BJ (cell line): ENCODE measurements at regions not wholly inside any gene's neighbourhood (a gene's known extent, or its start where the extent isn't known, plus 50 kb on each side); places are given as distances from the start of the nearest gene placed in this dataset.

ENCODE experiments used
- CTCF ChIA-PET: fragments of 350-600 bp; formaldehyde crosslinking; extraction: SDS; loops from one replicate; lab custom pipeline; 2021; ENCODE audit warnings: antibody characterized with exemption, inconsistent platforms; lab: Yijun Ruan, JAX
- POLR2A ChIA-PET: fragments of 300-600 bp; sonication (Branson Sonifier 250); formaldehyde crosslinking; extraction: SDS; loops from one replicate; lab custom pipeline; 2021; ENCODE audit warnings: antibody characterized with exemption; lab: Charles Lee
- DNase-seq: peaks from one replicate; pipeline ENCODE4 v3.0.0-alpha.2; 2011; ENCODE audit warnings: low read depth
- H3K27me3 ChIP-seq: 2 replicates; pipeline ENCODE4 v1.6.0; 2011; ENCODE audit warnings: low read length; ENCODE audit not compliant: control insufficient read depth, insufficient read depth
- H3K36me3 ChIP-seq: 2 replicates; pipeline ENCODE4 v1.5.1; 2011; ENCODE audit warnings: low read length; ENCODE audit not compliant: control insufficient read depth, insufficient read depth
- H3K4me3 ChIP-seq: 2 replicates; pipeline ENCODE4 v1.5.1; 2011; ENCODE audit warnings: low read depth, mild to moderate bottlenecking, control low read depth, low read length
- CTCF ChIP-seq: IDR thresholded peaks from 2 replicates; pipeline ENCODE4 v1.5.1; 2011; ENCODE audit warnings: low read depth, mild to moderate bottlenecking, control low read depth, inconsistent platforms, low read length, moderate library complexity; ENCODE audit not compliant: insufficient read depth

- Histone ChIP-seq H3K4me3 (no peak overlapping the region), H3K36me3 (no peaks in the 10 kb centered on the region), H3K27me3 (no peaks in the 10 kb centered on the region; the same call in 1 of the 2 replicates)
- ChIA-PET CTCF (interaction anchor here (1.0 kb wide), 1 partner anchor 11 kb away, joined by 3 read pairs; no protein-coding TSS in a partner anchor), POLR2A (no interaction called here)
- no peak for TF ChIP-seq CTCF
- DNase-seq = no peak
Measured at GRCh38 chr16:16867973-16868372, 489.0 kb downstream of the NPIPA7 start.

- DNase-seq = no peak
- TF ChIP-seq CTCF = no peak
- POLR2A ChIA-PET = no interaction called here
- H3K4me3 ChIP-seq = no peak overlapping the region
- CTCF ChIA-PET = interaction anchor here (1.0 kb wide), 1 partner anchor 11 kb away, joined by 3 read pairs; no protein-coding TSS in a partner anchor
- H3K27me3 ChIP-seq = no peaks in the 10 kb centered on the region; the same call in 1 of the 2 replicates
- no peaks in the 10 kb centered on the region for H3K36me3 ChIP-seq
Measured at GRCh38 chr16:16868727-16869126, 489.8 kb downstream of the NPIPA7 start.

- TF ChIP-seq CTCF = no peak
- no peak for DNase-seq
- POLR2A ChIA-PET = no interaction called here
- H3K4me3 ChIP-seq = no peak overlapping the region
- no peaks in the 10 kb centered on the region for H3K36me3 ChIP-seq
- CTCF ChIA-PET = interaction anchor here (0.6 to 1.1 kb wide), 2 partner anchors 9 to 206 kb away, joined by 3 read pairs; no protein-coding TSS in a partner anchor
- no peaks in the 10 kb centered on the region for H3K27me3 ChIP-seq
Measured at GRCh38 chr16:16869746-16870145, 490.8 kb downstream of the NPIPA7 start.

- ChIA-PET POLR2A (no interaction called here), CTCF (no interaction called here)
- H3K36me3 ChIP-seq = no peaks in the 10 kb centered on the region
- no peak overlapping the region for H3K4me3 ChIP-seq
- H3K27me3 ChIP-seq = no peaks in the 10 kb centered on the region
- no peak for DNase-seq
- no peak for TF ChIP-seq CTCF
Measured at GRCh38 chr16:16871196-16871595, 492.3 kb downstream of the NPIPA7 start.

- no peak for DNase-seq
- no peak for TF ChIP-seq CTCF
- no peaks in the 10 kb centered on the region for H3K27me3 ChIP-seq
- ChIA-PET CTCF (no interaction called here), POLR2A (no interaction called here)
- no peaks in the 10 kb centered on the region for H3K36me3 ChIP-seq
- no peak overlapping the region for H3K4me3 ChIP-seq
Measured at GRCh38 chr16:16877061-16877460, 498.1 kb downstream of the NPIPA7 start.
